Panc1 (cell line): ENCODE measurements at regions not wholly inside any gene's neighbourhood (a gene's known extent, or its start where the extent isn't known, plus 50 kb on each side); places are given as distances from the start of the nearest gene placed in this dataset.

Source experiments
- CTCF ChIP-seq: fragments of 450-650 bp; IDR thresholded peaks from 2 replicates; pipeline ENCODE4 v1.5.1; 2017; ENCODE audit warnings: mild to moderate bottlenecking
- TF ChIP-seq, protein P1 (sequence below), 2 experiments: IDR thresholded peaks; 2 replicates each; pipeline ENCODE4 v1.6.1; 2011 to 2012; ENCODE audit warnings: low read depth in 2 of 2, control low read depth in 1 of 2, low read length in 1 of 2, mild to moderate bottlenecking in 1 of 2, moderate library complexity in 1 of 2; ENCODE audit not compliant: insufficient read depth in 1 of 2

GRCh38 chr5:36815871-36816270 lies 60.7 kb upstream of the NIPBL start:
- no peak for TF ChIP-seq CTCF
- TF ChIP-seq, protein P1, sequence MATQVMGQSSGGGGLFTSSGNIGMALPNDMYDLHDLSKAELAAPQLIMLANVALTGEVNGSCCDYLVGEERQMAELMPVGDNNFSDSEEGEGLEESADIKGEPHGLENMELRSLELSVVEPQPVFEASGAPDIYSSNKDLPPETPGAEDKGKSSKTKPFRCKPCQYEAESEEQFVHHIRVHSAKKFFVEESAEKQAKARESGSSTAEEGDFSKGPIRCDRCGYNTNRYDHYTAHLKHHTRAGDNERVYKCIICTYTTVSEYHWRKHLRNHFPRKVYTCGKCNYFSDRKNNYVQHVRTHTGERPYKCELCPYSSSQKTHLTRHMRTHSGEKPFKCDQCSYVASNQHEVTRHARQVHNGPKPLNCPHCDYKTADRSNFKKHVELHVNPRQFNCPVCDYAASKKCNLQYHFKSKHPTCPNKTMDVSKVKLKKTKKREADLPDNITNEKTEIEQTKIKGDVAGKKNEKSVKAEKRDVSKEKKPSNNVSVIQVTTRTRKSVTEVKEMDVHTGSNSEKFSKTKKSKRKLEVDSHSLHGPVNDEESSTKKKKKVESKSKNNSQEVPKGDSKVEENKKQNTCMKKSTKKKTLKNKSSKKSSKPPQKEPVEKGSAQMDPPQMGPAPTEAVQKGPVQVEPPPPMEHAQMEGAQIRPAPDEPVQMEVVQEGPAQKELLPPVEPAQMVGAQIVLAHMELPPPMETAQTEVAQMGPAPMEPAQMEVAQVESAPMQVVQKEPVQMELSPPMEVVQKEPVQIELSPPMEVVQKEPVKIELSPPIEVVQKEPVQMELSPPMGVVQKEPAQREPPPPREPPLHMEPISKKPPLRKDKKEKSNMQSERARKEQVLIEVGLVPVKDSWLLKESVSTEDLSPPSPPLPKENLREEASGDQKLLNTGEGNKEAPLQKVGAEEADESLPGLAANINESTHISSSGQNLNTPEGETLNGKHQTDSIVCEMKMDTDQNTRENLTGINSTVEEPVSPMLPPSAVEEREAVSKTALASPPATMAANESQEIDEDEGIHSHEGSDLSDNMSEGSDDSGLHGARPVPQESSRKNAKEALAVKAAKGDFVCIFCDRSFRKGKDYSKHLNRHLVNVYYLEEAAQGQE (IDR thresholded peaks at IDR 0.05; ENCODE audit: insufficient read depth in 1 of 2, low read depth in 2 of 2, low read length in 1 of 2), result no peak
